Stimulated activated CD8-positive, alpha-beta memory T cell treated with anti-CD3 and anti-CD28 coated beads, Interleukin-4, amount 100 ng/mL, for 24 hours (primary cell): ENCODE measurements at regions not wholly inside any gene's neighbourhood (a gene's known extent, or its start where the extent isn't known, plus 50 kb on each side); places are given as distances from the start of the nearest gene placed in this dataset.
"Not testable (repeated sequence)": the region's sequence is repeated elsewhere in the genome, so short reads cannot be mapped to it uniquely, and the experiment has no call there.

Experiments
- DNase-seq: peaks from one replicate; pipeline ENCODE4 v3.0.0-alpha.2; 2020; ENCODE audit warnings: low read depth

DNA sequence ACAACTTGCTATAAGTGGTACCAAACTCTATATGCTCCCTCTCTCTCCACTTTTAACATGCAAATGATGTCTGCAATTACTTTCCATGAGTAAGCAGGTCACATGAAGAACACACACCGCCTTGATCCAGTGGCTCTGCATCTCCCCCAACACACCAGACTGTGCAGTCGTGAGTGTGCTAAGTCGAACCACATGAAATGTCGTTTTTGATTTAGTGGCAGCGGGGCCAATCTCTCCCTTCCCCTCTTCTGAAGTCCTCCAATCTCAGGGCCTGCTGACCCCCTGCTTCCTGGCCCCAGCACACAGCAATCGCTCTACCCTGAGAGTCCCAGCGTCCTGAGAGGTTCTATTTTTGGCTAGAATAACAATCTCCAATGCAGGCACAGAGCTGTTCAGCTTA is 312.5 kb downstream of the SHQ1 start:
- DNase-seq, result no peak

DNA sequence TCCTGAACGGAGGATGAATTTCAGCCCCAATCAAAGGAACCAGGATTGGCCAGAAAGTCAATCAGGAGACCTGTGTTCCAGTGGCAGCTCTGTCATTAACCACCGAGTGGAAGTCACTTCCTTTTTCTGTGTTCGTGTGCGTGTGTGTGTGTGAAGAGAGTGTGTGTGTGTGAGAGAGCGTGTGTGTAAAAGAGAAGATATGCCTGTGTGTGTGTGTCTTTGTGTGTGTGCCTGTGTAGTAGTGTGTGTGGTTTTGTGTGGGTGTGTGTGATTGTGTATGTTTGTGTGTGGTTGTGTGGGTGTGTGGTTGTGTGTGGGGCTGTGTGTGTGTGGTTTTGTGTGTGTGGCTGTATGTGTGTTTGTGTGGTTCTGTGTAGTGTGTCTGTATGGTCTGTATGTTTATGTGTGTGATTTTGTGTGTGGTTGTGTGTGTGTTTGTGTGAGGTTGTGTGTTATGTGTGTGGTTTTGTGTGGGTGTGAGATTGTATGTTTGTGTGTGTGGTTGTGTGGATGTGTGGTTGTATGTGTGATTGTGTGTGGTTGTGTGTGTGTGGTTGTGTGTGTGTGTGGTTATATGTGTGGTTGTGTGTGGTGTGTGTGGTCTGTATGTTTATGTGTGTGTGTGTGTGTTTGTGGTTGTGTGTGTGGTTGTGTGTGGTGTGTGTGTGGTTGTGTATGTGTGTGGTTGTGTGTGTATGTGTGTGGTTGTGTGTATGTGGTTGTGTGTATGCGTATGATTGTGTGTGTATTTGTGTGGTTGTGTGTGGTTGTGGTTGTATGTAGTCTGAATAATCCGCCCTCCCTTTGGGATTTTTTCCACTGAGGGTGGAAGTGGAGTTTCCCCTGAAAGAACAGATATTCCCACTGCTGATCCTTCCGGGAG is 314.4 kb downstream of the SHQ1 start:
- DNase-seq, result no peak

DNA sequence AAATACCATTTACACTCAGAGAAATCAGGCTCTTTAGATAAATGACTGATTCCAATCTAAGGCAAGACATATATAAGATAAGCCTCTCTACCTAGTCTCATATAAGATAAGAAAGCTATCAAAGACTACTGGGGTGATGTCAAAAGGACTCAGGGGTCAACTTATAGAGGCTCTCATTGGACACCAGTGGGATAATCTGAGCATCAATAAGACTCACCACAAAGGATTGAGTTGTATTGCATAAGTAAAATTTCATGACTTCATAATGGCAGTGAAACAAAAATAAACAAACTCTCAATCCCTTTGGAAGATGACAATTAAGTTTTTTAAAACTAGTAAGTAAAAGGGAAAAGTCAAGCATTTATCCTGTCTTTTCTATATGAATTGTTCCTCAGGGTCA is 317.8 kb downstream of the SHQ1 start:
- no peak for DNase-seq

DNA sequence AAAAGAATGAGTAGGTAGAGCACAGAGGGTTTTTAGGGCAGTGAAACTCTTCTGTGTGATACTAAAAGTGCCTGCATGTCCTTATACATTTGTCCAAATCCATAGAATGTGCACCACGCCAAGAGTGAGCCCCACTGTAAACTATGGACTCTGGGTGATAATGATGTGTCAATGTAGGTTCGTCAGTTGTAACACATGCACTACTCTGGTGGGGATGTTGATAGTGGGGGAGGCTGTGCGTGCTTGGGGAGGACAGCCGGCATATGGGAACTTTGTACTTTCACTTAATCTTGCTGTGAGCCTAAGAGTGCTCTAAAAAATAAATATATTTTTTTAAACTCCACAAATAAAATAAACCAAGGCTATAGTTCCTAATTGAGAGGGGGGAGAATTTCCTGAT is 319.2 kb downstream of the SHQ1 start:
- no peak for DNase-seq

DNA sequence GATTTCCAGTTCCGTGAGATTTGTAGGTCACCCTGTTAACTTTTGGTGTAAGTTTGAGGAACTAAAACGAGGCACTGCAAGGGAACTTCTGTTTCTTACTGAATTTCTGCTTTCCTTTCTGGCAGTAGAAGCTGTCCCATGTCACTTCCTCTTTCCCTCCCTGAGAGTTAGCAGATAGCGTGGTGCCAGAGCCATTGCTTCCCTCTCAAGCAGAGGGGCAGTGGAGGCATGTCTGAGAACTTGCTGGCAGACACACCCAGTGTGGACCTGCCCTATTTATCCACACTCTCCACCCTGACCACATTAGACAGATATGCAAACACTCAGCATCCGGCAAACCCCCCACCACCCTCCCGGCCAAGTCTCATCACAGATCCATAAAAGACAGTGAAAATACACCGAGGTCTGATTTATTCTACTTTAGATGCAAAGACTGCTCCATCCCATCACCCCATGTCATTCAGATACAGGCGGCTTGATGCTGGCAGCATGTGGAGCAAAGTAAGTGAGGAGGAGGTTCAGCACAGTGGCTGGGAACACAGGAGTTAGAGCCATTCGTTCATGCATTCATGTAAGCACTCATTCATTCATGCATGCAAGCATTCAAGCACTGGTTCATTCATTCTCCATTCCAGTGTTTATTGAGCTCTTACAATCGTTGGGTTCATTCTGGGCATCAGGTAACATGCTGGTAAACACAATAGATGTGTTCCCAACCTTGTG is 324.7 kb downstream of the SHQ1 start:
- no peak for DNase-seq

DNA sequence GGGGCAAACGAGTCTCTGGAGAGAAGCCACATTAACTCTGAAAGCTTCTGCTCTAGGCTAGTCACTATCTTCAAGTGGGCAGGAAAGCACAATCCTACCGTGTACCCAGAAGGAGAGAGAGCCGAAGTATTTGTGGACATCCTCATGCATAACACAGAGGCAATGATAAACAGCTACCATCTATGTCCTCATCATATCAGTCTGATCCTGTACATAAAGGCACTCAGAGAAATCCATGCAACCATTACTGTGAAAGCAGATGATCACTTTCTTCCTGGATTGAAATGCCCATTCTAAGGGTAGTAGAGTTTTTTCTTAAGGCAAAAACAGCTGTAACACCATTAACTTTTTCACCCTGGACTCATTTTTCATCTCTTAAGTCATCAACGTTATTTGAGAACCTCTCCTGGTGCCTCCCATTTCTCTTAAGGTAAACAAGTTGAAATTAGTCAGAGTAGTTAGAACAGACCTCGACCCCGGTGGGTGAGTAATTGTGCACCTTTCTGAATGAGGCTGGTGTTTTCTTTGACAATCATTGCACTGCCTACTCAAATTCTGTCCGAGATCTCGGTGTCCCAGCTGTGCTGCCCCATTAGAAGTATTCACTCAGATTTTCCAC is 327.4 kb downstream of the SHQ1 start:
- DNase-seq, result peak; percentile 31

DNA sequence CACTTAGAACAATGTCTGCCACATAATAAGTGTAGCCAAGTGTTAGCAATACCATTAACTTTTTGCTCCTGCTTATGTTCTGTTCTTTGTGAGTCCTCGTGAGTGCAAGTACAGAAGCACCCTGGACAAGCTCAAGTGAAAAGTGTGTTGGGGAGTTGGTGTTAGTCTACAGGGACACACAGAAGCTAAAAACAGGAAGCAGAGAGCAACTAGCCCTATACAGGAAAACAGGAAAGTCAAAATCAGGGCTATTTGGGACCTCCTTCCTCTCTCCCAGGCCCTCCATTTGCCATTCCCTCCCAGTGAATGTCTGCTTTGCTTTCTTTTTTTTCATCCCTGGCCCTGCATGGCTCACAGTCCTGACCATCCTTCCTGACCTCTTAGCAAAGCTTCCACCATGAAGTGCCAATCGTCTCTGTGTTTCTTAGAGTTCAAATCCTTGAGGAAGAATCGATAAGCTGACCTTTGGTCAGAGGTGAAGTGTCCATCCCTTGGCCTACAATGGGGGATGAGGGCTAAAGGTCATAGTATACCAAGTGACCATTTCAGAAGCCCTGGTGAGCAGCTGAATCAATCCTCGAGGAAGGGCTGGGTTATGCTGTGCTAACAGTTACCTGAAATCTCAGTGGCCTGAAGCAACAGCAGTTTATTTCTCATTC is 328.2 kb downstream of the SHQ1 start:
- DNase-seq, result no peak

DNA sequence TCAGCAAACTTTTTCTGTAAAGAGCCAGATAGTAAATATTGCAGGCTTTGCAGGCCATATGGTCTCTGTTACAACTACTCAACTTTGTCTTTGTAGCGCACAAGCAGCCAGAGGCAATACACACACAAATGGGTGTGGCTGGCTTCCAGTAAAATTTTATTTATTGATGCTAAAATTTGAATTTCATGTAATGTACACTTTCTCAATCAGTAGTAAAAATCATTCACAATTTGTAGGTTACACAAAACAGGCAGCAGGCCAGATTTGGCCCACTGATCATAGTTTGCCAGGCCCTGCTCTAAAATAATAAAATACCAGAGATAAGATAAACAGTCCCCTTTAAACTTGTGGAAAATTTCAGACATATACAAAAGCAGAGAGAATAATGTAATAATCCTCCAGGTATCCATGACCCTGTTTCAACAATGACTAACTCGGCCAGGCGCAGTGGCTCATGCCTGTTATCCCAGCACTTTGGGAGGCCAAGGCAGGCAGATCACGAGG is 330.3 kb downstream of the SHQ1 start:
- no peak for DNase-seq

DNA sequence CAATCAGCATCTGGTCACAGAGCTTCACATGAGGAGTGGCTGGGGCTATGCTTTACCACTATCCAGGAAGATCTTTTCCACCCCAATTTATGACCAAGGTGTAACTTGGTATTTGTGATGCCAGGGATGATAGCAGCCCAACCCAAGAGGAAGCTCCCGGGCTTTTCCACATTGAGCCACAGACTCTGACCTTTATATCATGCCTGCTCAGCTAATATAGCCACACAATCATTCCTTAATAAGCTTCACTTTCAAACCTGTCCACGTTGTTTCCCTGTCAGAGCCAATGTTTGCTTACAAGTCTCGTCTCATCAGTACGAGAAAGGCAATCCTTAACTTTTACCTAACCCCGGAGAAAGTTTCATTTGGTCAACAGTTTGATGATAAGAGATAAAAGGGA is 330.9 kb downstream of the SHQ1 start:
- DNase-seq, result no peak

DNA sequence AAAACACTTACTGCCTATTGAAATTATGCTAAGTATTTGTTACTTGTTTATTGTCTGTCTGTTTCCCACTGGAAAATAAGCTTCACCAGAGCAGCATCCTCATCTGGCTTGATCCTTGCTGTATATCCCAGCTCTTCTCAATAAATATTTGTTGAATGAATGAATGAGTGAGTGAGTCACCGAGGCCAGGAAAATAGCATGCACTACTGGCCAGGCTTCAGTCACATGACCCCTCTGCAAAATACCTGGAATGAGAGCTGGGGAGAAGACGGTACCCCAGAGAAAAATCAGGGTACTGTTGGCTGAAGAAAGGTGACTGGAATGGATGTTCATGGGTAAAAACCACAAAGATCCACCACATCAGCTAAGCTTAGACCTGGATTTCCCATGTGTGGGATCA is 331.9 kb downstream of the SHQ1 start:
- DNase-seq, result no peak

DNA sequence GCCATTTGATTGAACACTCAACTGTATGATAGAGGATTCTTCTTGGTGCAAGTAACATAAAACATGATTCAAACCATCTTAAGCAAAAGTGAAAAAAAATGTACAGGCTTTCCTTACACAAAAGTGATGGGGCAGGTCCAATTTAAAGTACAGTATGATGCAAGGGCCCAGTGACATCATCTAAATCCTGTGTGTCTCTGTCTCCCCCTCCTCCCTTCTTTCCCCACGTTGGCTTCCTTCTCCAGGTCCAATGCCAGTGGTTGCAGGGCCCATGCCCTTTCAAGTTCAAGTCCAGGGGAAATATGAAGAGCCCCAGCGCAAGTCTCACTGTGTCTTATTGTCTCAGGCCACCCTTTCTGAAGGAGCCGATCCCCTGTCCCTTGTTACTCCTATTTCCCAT is 332.3 kb downstream of the SHQ1 start:
- no peak for DNase-seq

DNA sequence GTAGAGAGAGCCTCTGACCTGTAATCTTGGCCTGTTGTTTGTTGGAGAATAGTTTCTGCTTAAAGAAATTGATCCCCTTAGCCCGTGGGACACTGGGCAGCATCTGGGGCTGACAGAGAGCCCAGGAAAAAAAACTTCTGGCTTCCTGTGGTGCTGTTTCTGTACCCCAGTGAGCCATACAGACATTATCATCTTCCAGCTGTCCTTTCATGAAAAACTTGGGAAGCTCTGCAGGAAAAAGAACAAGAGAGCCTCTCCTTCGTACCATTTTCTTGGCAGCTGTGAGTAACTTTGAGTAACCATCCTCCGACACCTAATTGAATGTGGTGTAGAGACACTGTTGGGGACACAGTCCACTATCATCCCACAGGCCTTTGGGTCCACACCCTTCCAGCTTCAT is 333.0 kb downstream of the SHQ1 start:
- no peak for DNase-seq

DNA sequence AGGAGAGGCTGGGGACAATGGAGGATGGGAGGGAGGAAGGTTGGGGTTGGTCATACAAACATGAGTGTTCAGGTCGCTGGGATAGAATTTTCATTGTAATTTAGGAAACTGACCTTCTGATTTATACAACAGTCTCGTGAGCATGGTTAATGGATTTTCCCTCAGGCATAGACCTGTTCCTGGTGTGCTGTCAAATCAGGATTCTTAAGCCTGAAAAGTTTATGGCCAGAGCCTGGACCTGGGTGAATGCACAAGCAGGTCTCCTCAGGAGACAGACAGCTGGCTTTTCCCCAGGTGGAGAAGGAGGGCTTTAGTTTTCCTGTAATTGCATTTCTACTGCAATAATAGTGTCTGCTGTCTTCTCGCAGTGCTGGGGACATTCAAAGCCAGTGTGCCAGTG is 338.0 kb downstream of the SHQ1 start:
- DNase-seq, result no peak

DNA sequence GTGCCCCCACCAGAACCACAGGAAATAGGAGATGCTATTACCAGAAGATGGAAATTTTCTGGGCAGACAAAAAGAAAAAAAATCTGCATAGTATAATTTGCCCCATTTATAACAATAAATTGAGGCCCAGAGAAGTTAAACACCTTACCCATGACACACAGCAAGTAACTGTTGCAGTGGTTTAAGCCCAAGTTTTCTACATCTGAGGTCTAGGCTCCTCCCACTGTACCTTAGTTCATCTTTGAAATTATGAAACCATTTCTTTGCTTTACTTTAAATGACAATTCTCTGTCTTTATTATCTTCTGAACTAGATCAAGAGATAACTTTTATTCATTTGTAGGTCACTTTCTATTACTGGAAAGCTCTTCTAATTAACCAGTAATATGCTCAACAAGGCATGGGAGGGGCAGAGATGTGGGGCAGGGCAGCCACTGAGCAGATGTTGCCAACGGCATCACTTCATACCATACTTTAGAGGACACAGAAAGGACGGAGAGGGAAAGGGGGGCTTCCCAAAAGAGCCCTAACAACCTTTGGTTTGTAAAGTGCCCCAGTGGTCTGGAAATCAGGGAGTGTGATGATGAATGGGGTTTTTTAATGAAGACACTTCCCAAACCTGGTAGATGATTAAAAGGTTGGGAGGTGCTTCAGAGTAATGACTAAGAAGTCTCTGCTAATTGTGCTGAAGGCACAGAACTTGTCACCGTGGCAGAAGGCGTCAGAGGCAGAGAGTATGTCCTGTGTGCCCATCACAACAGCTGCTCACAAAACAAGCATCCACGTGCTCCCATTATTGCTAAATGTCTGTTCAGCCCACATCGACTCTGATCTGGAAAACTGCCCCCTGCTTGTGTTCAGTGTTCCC is 342.5 kb downstream of the SHQ1 start:
- DNase-seq, result no peak

DNA sequence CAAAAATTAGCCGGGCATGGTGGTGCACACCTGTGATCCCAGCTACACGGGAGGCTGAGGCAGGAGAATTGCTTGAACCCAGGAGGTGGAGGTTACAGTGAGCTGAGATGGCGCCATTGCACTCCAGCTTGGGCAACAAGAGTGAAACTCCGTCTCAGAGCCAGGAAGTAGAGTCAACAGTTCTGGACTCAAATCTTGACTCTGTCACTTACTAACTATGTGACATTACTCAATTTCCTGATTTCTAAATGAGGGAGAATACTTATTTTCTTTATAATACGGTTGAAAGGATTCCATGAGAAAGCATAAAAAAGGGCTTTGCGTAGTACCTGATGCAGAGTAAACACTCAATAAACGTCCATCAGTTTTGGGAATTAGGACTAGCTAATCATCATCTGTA is 350.7 kb downstream of the SHQ1 start:
- not testable (repeated sequence) for DNase-seq

DNA sequence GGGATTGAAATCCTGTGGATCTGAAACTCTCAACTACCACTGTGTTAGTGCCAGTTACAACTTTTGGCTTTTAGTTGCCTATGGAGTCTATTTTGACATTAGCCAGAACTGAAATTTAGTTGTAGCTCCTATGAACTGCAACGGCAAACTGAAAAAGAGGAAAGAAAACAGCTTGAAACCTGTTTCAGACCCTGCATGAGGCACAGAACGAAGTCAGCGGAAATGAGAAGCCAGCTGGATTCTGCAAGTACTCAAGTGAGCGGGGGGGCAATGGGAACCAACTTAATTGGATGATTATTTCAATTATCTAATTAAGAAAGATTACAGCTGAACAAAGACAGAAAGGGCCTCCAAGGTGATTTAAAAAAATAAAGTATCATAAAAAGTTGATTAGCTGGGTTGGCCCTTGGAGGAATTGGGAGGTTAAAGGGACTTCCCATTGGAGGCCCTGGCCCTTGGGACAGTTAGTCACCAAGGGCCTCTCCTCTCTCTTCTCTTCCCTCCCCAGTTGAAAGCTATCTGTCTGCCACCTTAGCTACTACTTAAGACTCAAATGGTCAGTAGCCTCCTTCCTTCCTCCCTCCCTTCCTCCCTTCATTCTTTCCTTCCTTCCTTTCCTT is 352.1 kb downstream of the SHQ1 start:
- no peak for DNase-seq

DNA sequence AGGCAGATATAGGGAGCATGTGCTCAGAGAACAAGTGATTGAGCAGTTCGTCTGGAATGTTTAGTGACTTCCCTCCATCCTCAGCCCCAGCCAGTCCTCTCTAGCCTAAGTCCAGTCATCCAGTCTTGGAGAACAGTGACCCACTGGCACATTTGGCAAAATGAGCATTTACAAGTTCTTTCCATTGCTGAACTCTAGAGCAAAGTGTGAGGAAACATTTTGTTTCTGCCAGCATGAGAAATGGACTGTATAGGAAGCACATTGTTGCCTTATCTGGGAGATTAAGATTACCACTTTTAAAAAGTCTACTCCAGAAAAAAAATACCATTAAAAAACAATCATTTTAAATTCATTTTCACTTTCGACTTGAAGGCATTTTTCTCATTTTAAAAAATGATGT is 353.6 kb downstream of the SHQ1 start:
- DNase-seq, result no peak

DNA sequence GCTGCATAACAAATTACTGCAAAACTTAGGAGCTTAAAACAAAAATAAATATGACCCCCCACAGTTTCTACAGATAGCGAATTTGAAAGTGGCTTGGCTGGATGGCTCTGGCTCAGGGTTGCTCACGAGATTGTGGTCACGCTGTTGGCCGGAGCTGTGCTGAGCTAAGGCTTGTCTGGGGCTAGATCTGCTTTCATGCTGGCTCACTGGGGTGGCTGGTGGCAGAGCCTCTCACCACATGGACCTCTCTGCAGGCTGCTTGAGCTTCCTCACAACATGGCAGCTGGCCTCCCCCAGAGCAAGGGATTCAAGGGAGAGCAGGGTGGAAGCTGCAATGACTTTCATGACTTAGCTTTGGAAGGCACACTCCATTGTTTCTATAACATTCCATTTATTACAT is 354.1 kb downstream of the SHQ1 start:
- DNase-seq, result no peak

DNA sequence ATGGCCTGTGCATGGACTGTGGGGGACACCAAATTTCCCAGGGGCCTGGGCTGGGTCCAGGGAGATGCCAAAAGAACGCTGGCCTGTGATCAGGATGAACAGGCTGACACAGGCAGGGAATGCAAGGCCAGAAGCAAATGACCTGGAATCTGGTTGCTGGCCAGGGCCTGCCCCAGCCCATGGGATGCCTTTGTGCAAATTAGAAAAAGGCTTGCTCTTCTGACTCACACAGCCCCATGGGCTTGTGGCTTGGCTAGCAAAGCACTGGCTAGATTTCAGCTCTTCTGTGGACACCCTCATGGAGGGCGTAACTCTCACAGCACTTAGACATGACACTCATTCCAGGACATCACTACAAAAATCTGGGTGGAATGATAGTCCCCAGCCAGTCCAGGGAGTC is 356.0 kb downstream of the SHQ1 start:
- DNase-seq, result no peak

DNA sequence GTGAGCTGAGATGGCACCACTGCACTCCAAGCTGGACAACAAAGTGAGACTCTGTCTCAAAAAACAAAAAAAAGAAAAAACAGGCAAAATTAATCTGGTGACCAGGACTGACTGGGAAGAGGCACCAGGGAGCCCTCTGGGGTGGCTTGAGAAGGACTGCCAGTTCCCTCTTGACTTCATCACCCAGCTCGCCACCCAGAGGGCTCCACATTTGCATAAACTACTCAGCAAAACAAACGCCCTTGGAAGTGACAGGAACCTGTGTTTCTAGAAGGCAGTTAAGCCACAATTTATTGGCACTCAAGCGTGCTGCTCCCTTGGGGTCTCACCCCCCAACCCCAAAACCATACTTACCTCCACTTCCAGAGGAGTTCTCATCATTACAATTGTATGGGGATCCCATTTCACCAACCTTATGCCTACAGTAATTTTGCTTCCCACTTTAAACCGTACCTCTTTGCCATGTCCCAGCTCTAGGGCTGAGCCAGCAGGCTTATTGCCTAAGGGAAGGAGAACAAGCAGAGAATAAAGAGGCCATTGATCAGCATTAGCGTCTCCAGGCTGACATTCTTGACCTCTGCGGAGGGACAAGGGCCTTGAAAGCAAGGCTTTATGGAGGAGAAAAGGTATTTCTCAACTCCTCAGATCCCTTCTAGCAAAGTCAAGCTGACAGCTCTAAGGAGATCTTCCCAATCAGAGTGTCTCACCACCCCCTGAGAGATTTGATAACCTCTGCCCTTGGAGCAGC is 357.4 kb downstream of the SHQ1 start:
- no peak for DNase-seq
